ENCODE measurements at regions not wholly inside any gene's neighbourhood (a gene's known extent, or its start where the extent isn't known, plus 50 kb on each side); places are given as distances from the start of the nearest gene placed in this dataset.

GRCh38 chr16:79685871-79686270 lies 85.3 kb upstream of the MAF start:
- Histone ChIP-seq H2AK5ac (ENCODE audit: low read length, severe bottlenecking) (no peak overlapping the region), H2BK15ac (ENCODE audit: low read depth, poor library complexity, severe bottlenecking) (no peak overlapping the region), H3K9ac (ENCODE audit: low read length) (no peak overlapping the region), H3K23ac (ENCODE audit: low read length in 2 of 2) (no peak overlapping the region), H3K9me3 (ENCODE audit: control insufficient read depth, low read length) (no peaks in the 10 kb centered on the region), H3K27ac (ENCODE audit: low read length, poor library complexity, severe bottlenecking) (no peak overlapping the region), H3K4me1 (ENCODE audit: control insufficient read depth, insufficient read depth, low read depth, low read length) (no peaks in the 10 kb centered on the region), H3K27me3 (ENCODE audit: control insufficient read depth in 1 of 2, insufficient read depth in 1 of 2, low read length in 2 of 2) (no peaks in the 10 kb centered on the region), H2BK5ac (ENCODE audit: low read depth, low read length, poor library complexity, severe bottlenecking) (no peak overlapping the region), H4K8ac (ENCODE audit: low read length) (no peak overlapping the region), H2AFZ (ENCODE audit: low read depth, low read length) (no peak overlapping the region), H3K4ac (ENCODE audit: low read depth in 1 of 2, low read length in 2 of 2) (no peak overlapping the region), H3K18ac (ENCODE audit: low read depth in 1 of 2, low read length in 2 of 2) (no peak overlapping the region), H3K79me1 (replicated peaks; ENCODE audit: low read length, poor library complexity, severe bottlenecking) (no peaks in the 10 kb centered on the region), H3K14ac (ENCODE audit: low read length in 2 of 2) (no peak overlapping the region), H3K36me3 (ENCODE audit: control insufficient read depth in 1 of 2, insufficient read depth in 2 of 2, low read depth in 1 of 2, low read length in 2 of 2) (no peaks in the 10 kb centered on the region), H2BK12ac (ENCODE audit: low read length in 2 of 2) (no peak overlapping the region), H4K91ac (ENCODE audit: low read length) (no peak overlapping the region), H3K4me2 (ENCODE audit: low read length, poor library complexity, severe bottlenecking) (no peak overlapping the region), H2BK120ac (ENCODE audit: low read depth, low read length) (no peak overlapping the region), H3K4me3 (ENCODE audit: insufficient read depth in 1 of 2, low read depth in 1 of 2, low read length in 2 of 2) (no peak overlapping the region)
- DNase-seq: no peak
- whole genome bisulfite sequencing: 84% methylated on average over 3 of the region's 3 CpGs

DNA sequence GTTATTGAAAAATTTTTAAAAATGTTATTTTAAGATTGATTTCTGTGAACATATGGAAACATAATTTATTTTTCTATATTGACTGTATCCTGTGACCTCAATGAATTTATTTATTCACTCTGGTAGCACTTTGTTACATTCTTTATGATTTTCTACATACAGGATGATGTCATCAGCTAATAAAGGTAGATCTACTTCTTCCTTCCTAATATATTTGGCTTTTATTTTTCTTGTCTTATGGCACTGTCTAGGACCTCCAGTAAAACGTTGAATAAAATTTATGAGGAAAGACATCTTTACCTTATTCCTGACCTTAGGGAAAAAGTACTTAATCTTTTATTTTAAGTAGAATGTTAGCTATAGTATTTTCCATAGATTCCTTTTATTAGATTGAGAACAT lies 78.8 kb upstream of the MAF start:
- no peak for DNase-seq
- Histone ChIP-seq H2AK5ac (ENCODE audit: low read length, severe bottlenecking) (no peak overlapping the region), H3K4me1 (ENCODE audit: control insufficient read depth, insufficient read depth, low read depth, low read length) (no peaks in the 10 kb centered on the region), H4K91ac (ENCODE audit: low read length) (no peak overlapping the region), H4K8ac (ENCODE audit: low read length) (no peak overlapping the region), H3K4ac (ENCODE audit: low read depth in 1 of 2, low read length in 2 of 2) (no peak overlapping the region), H3K23ac (ENCODE audit: low read length in 2 of 2) (no peak overlapping the region), H3K27me3 (ENCODE audit: control insufficient read depth in 1 of 2, insufficient read depth in 1 of 2, low read length in 2 of 2) (no peaks in the 10 kb centered on the region), H2AFZ (ENCODE audit: low read depth, low read length) (no peak overlapping the region), H3K9ac (ENCODE audit: low read length) (no peak overlapping the region), H2BK5ac (ENCODE audit: low read depth, low read length, poor library complexity, severe bottlenecking) (no peak overlapping the region), H3K9me3 (ENCODE audit: control insufficient read depth, low read length) (no peaks in the 10 kb centered on the region), H3K4me2 (ENCODE audit: low read length, poor library complexity, severe bottlenecking) (no peak overlapping the region), H2BK12ac (ENCODE audit: low read length in 2 of 2) (no peak overlapping the region), H3K79me1 (replicated peaks; ENCODE audit: low read length, poor library complexity, severe bottlenecking) (no peaks in the 10 kb centered on the region), H3K18ac (ENCODE audit: low read depth in 1 of 2, low read length in 2 of 2) (no peak overlapping the region), H2BK120ac (ENCODE audit: low read depth, low read length) (no peak overlapping the region), H3K27ac (ENCODE audit: low read length, poor library complexity, severe bottlenecking) (no peak overlapping the region), H3K4me3 (ENCODE audit: insufficient read depth in 1 of 2, low read depth in 1 of 2, low read length in 2 of 2) (no peak overlapping the region), H2BK15ac (ENCODE audit: low read depth, poor library complexity, severe bottlenecking) (no peak overlapping the region), H3K14ac (ENCODE audit: low read length in 2 of 2) (no peak overlapping the region), H3K36me3 (ENCODE audit: control insufficient read depth in 1 of 2, insufficient read depth in 2 of 2, low read depth in 1 of 2, low read length in 2 of 2) (no peaks in the 10 kb centered on the region)
- WGBS: no CpG with 5 or more reads among the region's 1 CpG

GRCh38 chr16:79677799-79678530 lies 77.4 kb upstream of the MAF start:
- no peak overlapping the region for H2BK5ac ChIP-seq (ENCODE audit: low read depth, low read length, poor library complexity, severe bottlenecking)
- no peaks in the 10 kb centered on the region for H3K4me1 ChIP-seq (ENCODE audit: control insufficient read depth, insufficient read depth, low read depth, low read length)
- no peak overlapping the region for H3K23ac ChIP-seq (ENCODE audit: low read length in 2 of 2)
- no peaks in the 10 kb centered on the region for H3K36me3 ChIP-seq (ENCODE audit: control insufficient read depth in 1 of 2, insufficient read depth in 2 of 2, low read depth in 1 of 2, low read length in 2 of 2)
- no peak overlapping the region for H4K8ac ChIP-seq (ENCODE audit: low read length)
- no peak overlapping the region for H2BK12ac ChIP-seq (ENCODE audit: low read length in 2 of 2)
- H3K14ac ChIP-seq (ENCODE audit: low read length in 2 of 2): no peak overlapping the region
- no peak overlapping the region for H3K18ac ChIP-seq (ENCODE audit: low read depth in 1 of 2, low read length in 2 of 2)
- no peak overlapping the region for H3K9ac ChIP-seq (ENCODE audit: low read length)
- H2AK5ac ChIP-seq (ENCODE audit: low read length, severe bottlenecking): no peak overlapping the region
- no peak overlapping the region for H3K4me2 ChIP-seq (ENCODE audit: low read length, poor library complexity, severe bottlenecking)
- no peaks in the 10 kb centered on the region for H3K27me3 ChIP-seq (ENCODE audit: control insufficient read depth in 1 of 2, insufficient read depth in 1 of 2, low read length in 2 of 2)
- WGBS: 85% methylated on average over 5 of the region's 6 CpGs
- no peak overlapping the region for H3K27ac ChIP-seq (ENCODE audit: low read length, poor library complexity, severe bottlenecking)
- H2BK15ac ChIP-seq (ENCODE audit: low read depth, poor library complexity, severe bottlenecking): no peak overlapping the region
- no peaks in the 10 kb centered on the region for H3K9me3 ChIP-seq (ENCODE audit: control insufficient read depth, low read length)
- H4K91ac ChIP-seq (ENCODE audit: low read length): no peak overlapping the region
- H3K79me1 ChIP-seq (replicated peaks; ENCODE audit: low read length, poor library complexity, severe bottlenecking): no peaks in the 10 kb centered on the region
- DNase-seq: peak; percentile 31
- no peak overlapping the region for H2AFZ ChIP-seq (ENCODE audit: low read depth, low read length)
- H3K4ac ChIP-seq (ENCODE audit: low read depth in 1 of 2, low read length in 2 of 2): no peak overlapping the region
- H2BK120ac ChIP-seq (ENCODE audit: low read depth, low read length): no peak overlapping the region
- no peak overlapping the region for H3K4me3 ChIP-seq (ENCODE audit: insufficient read depth in 1 of 2, low read depth in 1 of 2, low read length in 2 of 2)

GRCh38 chr16:79673635-79674034 lies 73.1 kb upstream of the MAF start:
- Histone ChIP-seq H2AFZ (ENCODE audit: low read depth, low read length) (no peak overlapping the region), H3K9me3 (ENCODE audit: control insufficient read depth, low read length) (no peaks in the 10 kb centered on the region), H3K4ac (ENCODE audit: low read depth in 1 of 2, low read length in 2 of 2) (no peak overlapping the region), H3K4me3 (ENCODE audit: insufficient read depth in 1 of 2, low read depth in 1 of 2, low read length in 2 of 2) (no peak overlapping the region), H2AK5ac (ENCODE audit: low read length, severe bottlenecking) (no peak overlapping the region), H2BK5ac (ENCODE audit: low read depth, low read length, poor library complexity, severe bottlenecking) (no peak overlapping the region), H4K91ac (ENCODE audit: low read length) (no peak overlapping the region), H3K9ac (ENCODE audit: low read length) (no peak overlapping the region), H3K79me1 (replicated peaks; ENCODE audit: low read length, poor library complexity, severe bottlenecking) (no peaks in the 10 kb centered on the region), H3K18ac (ENCODE audit: low read depth in 1 of 2, low read length in 2 of 2) (no peak overlapping the region), H3K27ac (ENCODE audit: low read length, poor library complexity, severe bottlenecking) (no peak overlapping the region), H3K36me3 (ENCODE audit: control insufficient read depth in 1 of 2, insufficient read depth in 2 of 2, low read depth in 1 of 2, low read length in 2 of 2) (no peaks in the 10 kb centered on the region), H3K14ac (ENCODE audit: low read length in 2 of 2) (no peak overlapping the region), H2BK12ac (ENCODE audit: low read length in 2 of 2) (no peak overlapping the region), H2BK15ac (ENCODE audit: low read depth, poor library complexity, severe bottlenecking) (no peak overlapping the region), H3K4me1 (ENCODE audit: control insufficient read depth, insufficient read depth, low read depth, low read length) (no peaks in the 10 kb centered on the region), H4K8ac (ENCODE audit: low read length) (no peak overlapping the region), H3K27me3 (ENCODE audit: control insufficient read depth in 1 of 2, insufficient read depth in 1 of 2, low read length in 2 of 2) (no peaks in the 10 kb centered on the region), H2BK120ac (ENCODE audit: low read depth, low read length) (no peak overlapping the region), H3K4me2 (ENCODE audit: low read length, poor library complexity, severe bottlenecking) (no peak overlapping the region), H3K23ac (ENCODE audit: low read length in 2 of 2) (no peak overlapping the region)
- 94% methylated on average over 3 of the region's 3 CpGs for WGBS
- DNase-seq: no peak
